HepG2 (cell line): ENCODE measurements at regions not wholly inside any gene's neighbourhood (a gene's known extent, or its start where the extent isn't known, plus 50 kb on each side); places are given as distances from the start of the nearest gene placed in this dataset.

Experiments
- ATAC-seq: fragments of 200-7000 bp; cut with Tn5 transposase; 3 replicates; pipeline ENCODE4 v1.9.1; 2020; ENCODE audit warnings: mild to moderate bottlenecking, moderate library complexity
- BruUV-seq: library from RNA; stranded (reverse); fragments of 400-500 nt; replicated peaks from 2 replicates; lab custom pipeline; 2021; lab: Mats Ljungman, UMichigan
- CTCF ChIA-PET: fragments of 300-600 bp; formaldehyde crosslinking; extraction: SDS; loops from one replicate; lab custom pipeline; 2021; ENCODE audit warnings: low total read pairs, inconsistent platforms, low intra/inter-chr PET ratio; lab: Yijun Ruan, JAX
- POLR2A ChIA-PET: fragments of 350-600 bp; sonication (Branson Sonifier 250); formaldehyde crosslinking; loops from one replicate; lab custom pipeline; 2020; ENCODE audit warnings: antibody characterized with exemption, inconsistent platforms; lab: Yijun Ruan, JAX
- DNase-seq: peaks from one replicate; pipeline ENCODE4 v3.0.0-alpha.2; 2015; ENCODE audit warnings: low spot score
- FAIRE-seq: peaks from 3 replicates; lab custom pipeline; 2011; peaks lifted over from hg19 to GRCh38; lab: Jason Lieb, UNC
- H2AFZ ChIP-seq: one replicate; pipeline ENCODE4 v1.6.1; 2011; ENCODE audit warnings: low read length, inconsistent platforms
- H3K27ac ChIP-seq: fragments of 300-600 bp; 3 replicates; pipeline ENCODE4 v1.8.0; 2011; ENCODE audit warnings: mixed run types, mild to moderate bottlenecking, mixed read lengths, low read length, inconsistent platforms; ENCODE audit not compliant: insufficient read depth; ENCODE audit errors: extremely low read length
- H3K27me3 ChIP-seq, 2 experiments: fragments of 200-600 bp in 1 of 2; 2 replicates in 1 of 2; 3 replicates in 1 of 2; pipeline versions ENCODE4 v1.6.0 to v1.8.0; 2011; ENCODE audit warnings: low read length in 2 of 2, mild to moderate bottlenecking in 2 of 2, moderate library complexity in 2 of 2, inconsistent platforms in 1 of 2; ENCODE audit not compliant: insufficient read depth in 2 of 2, control insufficient read depth in 1 of 2
- H3K36me3 ChIP-seq, 2 experiments: fragments of 200-600 bp in 1 of 2; replicated peaks in 1 of 2; 2 replicates in 1 of 2; 3 replicates in 1 of 2; pipeline versions ENCODE4 v1.5.1 to v1.8.0; 2011; ENCODE audit warnings: low read length in 2 of 2, inconsistent platforms in 1 of 2; ENCODE audit not compliant: insufficient read depth in 2 of 2, control insufficient read depth in 1 of 2
- H3K4me1 ChIP-seq: 2 replicates; pipeline ENCODE4 v1.5.1; 2012; ENCODE audit warnings: low read length, inconsistent platforms; ENCODE audit not compliant: insufficient read depth
- H3K4me2 ChIP-seq: 2 replicates; pipeline ENCODE4 v1.6.0; 2011; ENCODE audit warnings: low read depth, low read length, inconsistent platforms
- H3K4me3 ChIP-seq, 3 experiments: fragments of 200-600 bp in 1 of 3; sonication (generic), shearing (Covaris generic) in 1 of 3; replicated peaks in 1 of 3; 2 replicates each; pipeline ENCODE4 v1.5.1; 2011 to 2016; ENCODE audit warnings: low read length in 3 of 3, inconsistent platforms in 2 of 3, low read depth in 2 of 3, mild to moderate bottlenecking in 2 of 3, control low read depth in 1 of 3, mixed read lengths in 1 of 3; ENCODE audit not compliant: insufficient read depth in 1 of 3
- H3K79me2 ChIP-seq: one replicate; pipeline ENCODE4 v1.6.1; 2011; ENCODE audit warnings: low read length, inconsistent platforms; ENCODE audit not compliant: insufficient read depth
- H3K9ac ChIP-seq: 2 replicates; pipeline ENCODE4 v1.6.0; 2011; ENCODE audit warnings: mild to moderate bottlenecking, low read depth, low read length, inconsistent platforms; ENCODE audit not compliant: insufficient read depth
- H3K9me3 ChIP-seq: 2 replicates; pipeline ENCODE4 v1.5.1; 2012; ENCODE audit warnings: mild to moderate bottlenecking, low read length
- H4K20me1 ChIP-seq: 2 replicates; pipeline ENCODE4 v1.6.0; 2011; ENCODE audit warnings: inconsistent platforms, mild to moderate bottlenecking, low read length, moderate library complexity; ENCODE audit not compliant: insufficient read depth
- ERF ChIP-seq: IDR thresholded peaks from 2 replicates; pipeline ENCODE4 v1.6.1; 2018; ENCODE audit warnings: missing biosample characterization, missing genetic modification reagents
- HDAC1 ChIP-seq: sonication (generic); formaldehyde crosslinking; IDR thresholded peaks from 2 replicates; pipeline ENCODE4 v1.5.1; 2020; ENCODE audit warnings: mild to moderate bottlenecking, missing genetic modification reagents
- NFRKB ChIP-seq: fragments of 450-650 bp; IDR thresholded peaks from 2 replicates; pipeline ENCODE4 v1.6.1; 2017
- PBX3 ChIP-seq: sonication (generic); formaldehyde crosslinking; IDR thresholded peaks from 2 replicates; pipeline ENCODE4 v1.8.1; 2023; ENCODE audit warnings: missing genetic modification reagents, inconsistent platforms, borderline replicate concordance
- RAD21 ChIP-seq: fragments of 450-650 bp; formaldehyde crosslinking; IDR thresholded peaks from 2 replicates; pipeline ENCODE4 v1.5.0; 2020; ENCODE audit warnings: mild to moderate bottlenecking
- TERF1 ChIP-seq: sonication (generic); formaldehyde crosslinking; IDR thresholded peaks from 2 replicates; pipeline ENCODE4 v1.8.0; 2022; ENCODE audit warnings: mild to moderate bottlenecking, missing genetic modification reagents, moderate library complexity
- THYN1 ChIP-seq: sonication (generic); formaldehyde crosslinking; IDR thresholded peaks from 2 replicates; pipeline ENCODE4 v1.8.1; 2023; ENCODE audit warnings: low read depth, mild to moderate bottlenecking, moderate library complexity, missing genetic modification reagents, borderline replicate concordance
- ZBTB44 ChIP-seq: sonication (generic); formaldehyde crosslinking; IDR thresholded peaks from 2 replicates; pipeline ENCODE4 v1.4.0; 2020; ENCODE audit warnings: missing genetic modification reagents
- ZNF256 ChIP-seq: sonication (generic); formaldehyde crosslinking; conservative IDR thresholded peaks from 2 replicates; pipeline ENCODE4 v1.4.0; 2020; ENCODE audit warnings: missing genetic modification reagents
- ZNF782 ChIP-seq: sonication (generic); formaldehyde crosslinking; IDR thresholded peaks from 2 replicates; pipeline ENCODE4 v1.4.0; 2020; ENCODE audit warnings: missing genetic modification reagents, mild to moderate bottlenecking, borderline replicate concordance
- ZSCAN21 ChIP-seq: sonication (generic); formaldehyde crosslinking; IDR thresholded peaks from 2 replicates; pipeline ENCODE4 v1.8.0; 2022; ENCODE audit warnings: mild to moderate bottlenecking, missing genetic modification reagents, moderate library complexity, borderline replicate concordance
- WGBS: methylation state at CpG from one replicate; pipeline ENCODE4 v1.1.6; 2017; ENCODE audit warnings: low lambda C conversion rate; 5-methylcytosine and 5-hydroxymethylcytosine counted together
- in situ Hi-C: cut with HindIII; loops from 2 replicates; pipeline ENCODE4 v1.10.0; 2017; ENCODE audit warnings: low pct_unique_long_range_greater_than_20kb; ENCODE audit not compliant: extremely low pct_ligation_motif_present
- intact Hi-C: fragments of 100-400 bp; cut with micrococcal nuclease; formaldehyde crosslinking; loops from one replicate; pipeline ENCODE4 v1.10.0; 2022; ENCODE audit not compliant: unreplicated experiment

- CTCF ChIA-PET: no interaction called here
- Histone ChIP-seq H4K20me1 (no peaks in the 10 kb centered on the region), H3K4me3 (no peak overlapping the region), H3K79me2 (no peaks in the 10 kb centered on the region), H3K9me3 (no peaks in the 10 kb centered on the region)
- TF ChIP-seq ZNF782 (CRISPR knock-in tag): no peak
- TF ChIP-seq THYN1 (CRISPR knock-in tag): no peak
- TF ChIP-seq ZSCAN21 (CRISPR knock-in tag): no peak
- TF ChIP-seq NFRKB: no peak
- no peak for TF ChIP-seq ERF (CRISPR knock-in tag)
- no peak for TF ChIP-seq RAD21 (CRISPR knock-in tag)
- TF ChIP-seq, all 625 proteins: peak for 0
- in situ Hi-C loops: no loop called here
- intact Hi-C loops: no loop called here
- ATAC-seq: no peak
- no peak for DNase-seq
- Histone ChIP-seq H3K9ac (no peak overlapping the region), H2AFZ (no peak overlapping the region), H3K36me3 (no peaks in the 10 kb centered on the region), H3K4me1 (no peaks in the 10 kb centered on the region), H3K27ac (no peak overlapping the region), H3K4me2 (no peak overlapping the region), H3K27me3 (0 out of 5 replicates have a peak, but pooled peaks cover 0 to 6% of the 10 kb centered on the region in 2 experiments)
- BruUV-seq: no TSS peak
- POLR2A ChIA-PET: no interaction called here
- WGBS: 31% methylated on average over 19 of the region's 23 CpGs
- FAIRE-seq: no peak
These were observed 239.3 kb downstream of the CRLF2 start for GRCh38 chrX:973010-973632.

- ATAC-seq: no peak
- CTCF ChIA-PET: no interaction called here
- intact Hi-C loops: no loop called here
- TF ChIP-seq NFRKB: no peak
- TF ChIP-seq ZNF256: no peak
- TF ChIP-seq ZBTB44 (CRISPR knock-in tag): no peak
- no peak for TF ChIP-seq TERF1 (CRISPR knock-in tag)
- TF ChIP-seq HDAC1 (CRISPR knock-in tag): no peak
- TF ChIP-seq PBX3 (CRISPR knock-in tag): no peak
These were observed 244.1 kb downstream of the CRLF2 start for GRCh38 chrX:968148-968965.

More at GRCh38 chrX:968148-968965, 244.1 kb downstream of the CRLF2 start:
- Histone ChIP-seq H3K27ac (no peak overlapping the region), H3K9ac (no peak overlapping the region), H3K4me2 (no peak overlapping the region), H3K36me3 (no peaks in the 10 kb centered on the region), H3K4me3 (no peak overlapping the region), H2AFZ (no peak overlapping the region), H4K20me1 (no peaks in the 10 kb centered on the region), H3K4me1 (no peaks in the 10 kb centered on the region), H3K79me2 (no peaks in the 10 kb centered on the region), H3K27me3 (peaks cover 2 to 13% of the 10 kb centered on the region in 2 experiments; a peak in 2 of 5 replicates), H3K9me3 (no peaks in the 10 kb centered on the region)
- in situ Hi-C loops: no loop called here
- BruUV-seq: no TSS peak
- FAIRE-seq: no peak
- WGBS: 6% methylated on average over 13 of the region's 13 CpGs
- DNase-seq: no peak
- POLR2A ChIA-PET: no interaction called here
